ENCODE measurements at regions not wholly inside any gene's neighbourhood (a gene's known extent, or its start where the extent isn't known, plus 50 kb on each side); places are given as distances from the start of the nearest gene placed in this dataset.

DNA sequence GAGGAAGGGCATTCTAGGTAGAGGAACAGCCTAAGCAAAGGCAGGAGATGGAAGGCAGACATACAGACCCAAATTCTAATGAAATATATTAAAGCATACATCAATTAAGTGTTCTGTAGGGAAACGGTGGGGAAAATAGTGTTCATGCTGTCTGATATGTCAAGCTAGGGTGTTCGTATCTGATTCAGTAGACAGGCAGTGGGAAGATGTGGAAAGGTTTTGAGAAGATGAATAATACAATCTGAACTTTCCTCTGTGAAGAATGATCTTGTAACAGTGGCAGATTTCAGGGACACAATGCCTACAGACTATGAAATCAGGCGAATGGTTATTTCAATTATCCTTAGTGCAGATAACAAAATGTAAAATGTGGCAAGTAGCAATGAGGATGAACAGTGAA is 594.2 kb downstream of the KCTD12 start:
- in situ Hi-C loops (cut with HindIII; ENCODE audit: low pct_unique_long_range_greater_than_20kb, low sequenced_read_pairs), result no loop called here
- H3K27ac ChIP-seq (ENCODE audit: low read length), result no peak overlapping the region
- H3K4me1 ChIP-seq (ENCODE audit: control insufficient read depth, insufficient read depth, low read length), result no peaks in the 10 kb centered on the region
- intact Hi-C loops (cut with micrococcal nuclease; ENCODE audit: unreplicated experiment), result no loop called here
- no peaks in the 10 kb centered on the region for H3K9me3 ChIP-seq (ENCODE audit: control insufficient read depth, insufficient read depth, low read depth, low read length)
- H3K36me3 ChIP-seq (ENCODE audit: control insufficient read depth, insufficient read depth, low read length), result no peaks in the 10 kb centered on the region
- ATAC-seq, result no peak
- BruUV-seq (replicated peaks), result no TSS peak
- H3K4me3 ChIP-seq (ENCODE audit: low read depth in 2 of 2, low read length in 2 of 2), result no peak overlapping the region
- POLR2A ChIA-PET, result no interaction called here
- no peak for DNase-seq (ENCODE audit: low read depth, low spot score)
- no peaks in the 10 kb centered on the region for H3K27me3 ChIP-seq (ENCODE audit: control insufficient read depth, insufficient read depth, low read length)
- TF ChIP-seq TCF7L2 (IDR thresholded peaks at IDR 0.05; ENCODE audit: low read depth, low read length) (no peak), POLR2AphosphoS5 (IDR thresholded peaks at IDR 0.05; ENCODE audit: low read depth, low read length) (no peak), SIN3A (IDR thresholded peaks at IDR 0.05; ENCODE audit: borderline replicate concordance, insufficient read depth, low read depth, low read length) (no peak)
- TF ChIP-seq, protein P1, sequence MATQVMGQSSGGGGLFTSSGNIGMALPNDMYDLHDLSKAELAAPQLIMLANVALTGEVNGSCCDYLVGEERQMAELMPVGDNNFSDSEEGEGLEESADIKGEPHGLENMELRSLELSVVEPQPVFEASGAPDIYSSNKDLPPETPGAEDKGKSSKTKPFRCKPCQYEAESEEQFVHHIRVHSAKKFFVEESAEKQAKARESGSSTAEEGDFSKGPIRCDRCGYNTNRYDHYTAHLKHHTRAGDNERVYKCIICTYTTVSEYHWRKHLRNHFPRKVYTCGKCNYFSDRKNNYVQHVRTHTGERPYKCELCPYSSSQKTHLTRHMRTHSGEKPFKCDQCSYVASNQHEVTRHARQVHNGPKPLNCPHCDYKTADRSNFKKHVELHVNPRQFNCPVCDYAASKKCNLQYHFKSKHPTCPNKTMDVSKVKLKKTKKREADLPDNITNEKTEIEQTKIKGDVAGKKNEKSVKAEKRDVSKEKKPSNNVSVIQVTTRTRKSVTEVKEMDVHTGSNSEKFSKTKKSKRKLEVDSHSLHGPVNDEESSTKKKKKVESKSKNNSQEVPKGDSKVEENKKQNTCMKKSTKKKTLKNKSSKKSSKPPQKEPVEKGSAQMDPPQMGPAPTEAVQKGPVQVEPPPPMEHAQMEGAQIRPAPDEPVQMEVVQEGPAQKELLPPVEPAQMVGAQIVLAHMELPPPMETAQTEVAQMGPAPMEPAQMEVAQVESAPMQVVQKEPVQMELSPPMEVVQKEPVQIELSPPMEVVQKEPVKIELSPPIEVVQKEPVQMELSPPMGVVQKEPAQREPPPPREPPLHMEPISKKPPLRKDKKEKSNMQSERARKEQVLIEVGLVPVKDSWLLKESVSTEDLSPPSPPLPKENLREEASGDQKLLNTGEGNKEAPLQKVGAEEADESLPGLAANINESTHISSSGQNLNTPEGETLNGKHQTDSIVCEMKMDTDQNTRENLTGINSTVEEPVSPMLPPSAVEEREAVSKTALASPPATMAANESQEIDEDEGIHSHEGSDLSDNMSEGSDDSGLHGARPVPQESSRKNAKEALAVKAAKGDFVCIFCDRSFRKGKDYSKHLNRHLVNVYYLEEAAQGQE (IDR thresholded peaks at IDR 0.05; ENCODE audit: insufficient read depth in 1 of 2, low read depth in 2 of 2, low read length in 1 of 2), result no peak
- TF ChIP-seq, protein P2, sequence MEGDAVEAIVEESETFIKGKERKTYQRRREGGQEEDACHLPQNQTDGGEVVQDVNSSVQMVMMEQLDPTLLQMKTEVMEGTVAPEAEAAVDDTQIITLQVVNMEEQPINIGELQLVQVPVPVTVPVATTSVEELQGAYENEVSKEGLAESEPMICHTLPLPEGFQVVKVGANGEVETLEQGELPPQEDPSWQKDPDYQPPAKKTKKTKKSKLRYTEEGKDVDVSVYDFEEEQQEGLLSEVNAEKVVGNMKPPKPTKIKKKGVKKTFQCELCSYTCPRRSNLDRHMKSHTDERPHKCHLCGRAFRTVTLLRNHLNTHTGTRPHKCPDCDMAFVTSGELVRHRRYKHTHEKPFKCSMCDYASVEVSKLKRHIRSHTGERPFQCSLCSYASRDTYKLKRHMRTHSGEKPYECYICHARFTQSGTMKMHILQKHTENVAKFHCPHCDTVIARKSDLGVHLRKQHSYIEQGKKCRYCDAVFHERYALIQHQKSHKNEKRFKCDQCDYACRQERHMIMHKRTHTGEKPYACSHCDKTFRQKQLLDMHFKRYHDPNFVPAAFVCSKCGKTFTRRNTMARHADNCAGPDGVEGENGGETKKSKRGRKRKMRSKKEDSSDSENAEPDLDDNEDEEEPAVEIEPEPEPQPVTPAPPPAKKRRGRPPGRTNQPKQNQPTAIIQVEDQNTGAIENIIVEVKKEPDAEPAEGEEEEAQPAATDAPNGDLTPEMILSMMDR (IDR thresholded peaks at IDR 0.05), result no peak
- CTCF ChIA-PET, result no interaction called here

DNA sequence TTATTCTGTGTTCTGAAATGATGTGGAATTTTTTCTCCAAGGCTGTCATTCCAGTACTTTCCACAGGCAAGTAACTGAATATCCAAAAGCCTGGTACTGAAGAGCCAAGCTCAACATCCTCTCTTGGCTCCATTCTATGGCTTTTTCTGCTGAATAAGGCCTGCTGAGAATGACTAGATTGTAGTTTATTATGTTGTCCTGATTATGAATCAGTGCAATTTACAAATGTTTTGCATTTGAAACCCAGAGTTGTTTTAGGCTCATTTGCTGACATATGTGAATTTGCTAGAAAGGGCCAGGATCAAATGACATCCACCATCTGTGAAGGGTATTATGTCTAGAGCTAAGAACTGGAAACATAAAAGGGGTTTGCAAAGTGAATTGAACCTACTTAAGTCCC is 596.6 kb downstream of the KCTD12 start:
- intact Hi-C loops (cut with micrococcal nuclease; ENCODE audit: unreplicated experiment) (no loop called here), in situ Hi-C loops (cut with HindIII; ENCODE audit: low pct_unique_long_range_greater_than_20kb, low sequenced_read_pairs) (no loop called here)
- no peak overlapping the region for H3K4me3 ChIP-seq (ENCODE audit: low read depth in 2 of 2, low read length in 2 of 2)
- H3K9me3 ChIP-seq (ENCODE audit: control insufficient read depth, insufficient read depth, low read depth, low read length), result no peaks in the 10 kb centered on the region
- no peak overlapping the region for H3K27ac ChIP-seq (ENCODE audit: low read length)
- DNase-seq (ENCODE audit: low read depth, low spot score) (no peak), ATAC-seq (no peak)
- no peaks in the 10 kb centered on the region for H3K4me1 ChIP-seq (ENCODE audit: control insufficient read depth, insufficient read depth, low read length)
- no TSS peak for BruUV-seq (replicated peaks)
- TF ChIP-seq POLR2AphosphoS5 (IDR thresholded peaks at IDR 0.05; ENCODE audit: low read depth, low read length) (no peak), SIN3A (IDR thresholded peaks at IDR 0.05; ENCODE audit: borderline replicate concordance, insufficient read depth, low read depth, low read length) (no peak)
- TF ChIP-seq, protein P2 (IDR thresholded peaks at IDR 0.05), result no peak
- TF ChIP-seq, protein P1 (IDR thresholded peaks at IDR 0.05; ENCODE audit: insufficient read depth in 1 of 2, low read depth in 2 of 2, low read length in 1 of 2), result no peak
- H3K36me3 ChIP-seq (ENCODE audit: control insufficient read depth, insufficient read depth, low read length), result no peaks in the 10 kb centered on the region
- no peaks in the 10 kb centered on the region for H3K27me3 ChIP-seq (ENCODE audit: control insufficient read depth, insufficient read depth, low read length)
- CTCF ChIA-PET, result no interaction called here
- POLR2A ChIA-PET, result no interaction called here

Data from Panc1 (cell line).